AG09309 (cell line): ENCODE measurements at regions not wholly inside any gene's neighbourhood (a gene's known extent, or its start where the extent isn't known, plus 50 kb on each side); places are given as distances from the start of the nearest gene placed in this dataset.

Experiments
- DNase-seq: peaks from one replicate; pipeline ENCODE4 v3.0.0-alpha.2; 2010; ENCODE audit warnings: low read depth
- H3K4me3 ChIP-seq: 2 replicates; pipeline ENCODE4 v1.5.1; 2011; ENCODE audit warnings: mild to moderate bottlenecking, low read depth, low read length, moderate library complexity; ENCODE audit not compliant: control insufficient read depth
- TF ChIP-seq, protein P1 (sequence below): IDR thresholded peaks from 2 replicates; pipeline ENCODE4 v1.5.1; 2011; ENCODE audit warnings: mild to moderate bottlenecking, low read depth, low read length, inconsistent platforms; ENCODE audit not compliant: insufficient read depth, control insufficient read depth; ENCODE audit errors: missing control alignments

DNA sequence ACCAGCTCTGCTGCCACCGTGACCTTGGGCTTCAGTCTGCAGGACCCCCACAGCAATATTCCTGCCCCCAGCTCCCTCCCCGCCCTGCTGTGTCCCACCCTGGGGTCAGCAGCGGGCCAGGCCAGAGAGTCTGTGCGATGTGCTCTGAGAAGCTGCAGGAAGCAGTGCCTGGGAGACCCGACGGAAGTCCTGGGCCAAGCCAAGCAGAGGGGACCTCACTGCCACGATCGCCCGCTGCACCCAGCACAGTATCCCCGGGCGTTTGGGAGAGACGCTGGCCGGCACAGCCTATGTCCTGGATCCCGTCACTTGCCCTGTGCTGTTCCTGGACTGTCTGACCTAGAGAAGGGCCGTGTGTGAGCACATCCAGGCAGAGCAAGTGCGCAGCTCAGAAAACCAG, 106.6 kb upstream of the TTC34 start:
- TF ChIP-seq, protein P1, sequence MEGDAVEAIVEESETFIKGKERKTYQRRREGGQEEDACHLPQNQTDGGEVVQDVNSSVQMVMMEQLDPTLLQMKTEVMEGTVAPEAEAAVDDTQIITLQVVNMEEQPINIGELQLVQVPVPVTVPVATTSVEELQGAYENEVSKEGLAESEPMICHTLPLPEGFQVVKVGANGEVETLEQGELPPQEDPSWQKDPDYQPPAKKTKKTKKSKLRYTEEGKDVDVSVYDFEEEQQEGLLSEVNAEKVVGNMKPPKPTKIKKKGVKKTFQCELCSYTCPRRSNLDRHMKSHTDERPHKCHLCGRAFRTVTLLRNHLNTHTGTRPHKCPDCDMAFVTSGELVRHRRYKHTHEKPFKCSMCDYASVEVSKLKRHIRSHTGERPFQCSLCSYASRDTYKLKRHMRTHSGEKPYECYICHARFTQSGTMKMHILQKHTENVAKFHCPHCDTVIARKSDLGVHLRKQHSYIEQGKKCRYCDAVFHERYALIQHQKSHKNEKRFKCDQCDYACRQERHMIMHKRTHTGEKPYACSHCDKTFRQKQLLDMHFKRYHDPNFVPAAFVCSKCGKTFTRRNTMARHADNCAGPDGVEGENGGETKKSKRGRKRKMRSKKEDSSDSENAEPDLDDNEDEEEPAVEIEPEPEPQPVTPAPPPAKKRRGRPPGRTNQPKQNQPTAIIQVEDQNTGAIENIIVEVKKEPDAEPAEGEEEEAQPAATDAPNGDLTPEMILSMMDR, result no peak
- no peak for DNase-seq
- H3K4me3 ChIP-seq, result no peak overlapping the region

DNA sequence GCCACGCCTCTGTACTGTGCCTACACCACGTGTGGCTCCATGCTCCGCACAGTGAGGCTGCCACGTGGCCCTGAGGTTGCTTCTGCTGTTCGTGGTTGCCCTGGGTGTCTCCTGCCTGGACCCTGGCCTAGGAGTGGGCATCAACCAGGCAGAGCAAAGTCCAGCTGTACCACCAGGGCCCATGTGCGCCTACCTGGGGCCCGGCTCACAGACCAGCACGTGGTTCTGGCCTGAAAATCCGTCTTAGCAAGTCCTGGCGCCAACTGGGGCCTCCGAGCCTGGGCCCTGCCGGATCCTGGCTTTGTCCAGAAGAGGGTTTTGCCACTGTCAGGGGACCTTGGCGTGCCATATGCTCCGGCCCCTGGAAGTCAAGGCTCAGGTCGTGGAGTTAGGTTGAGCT, 107.1 kb upstream of the TTC34 start:
- DNase-seq, result no peak
- TF ChIP-seq, protein P1, result no peak
- no peak overlapping the region for H3K4me3 ChIP-seq

DNA sequence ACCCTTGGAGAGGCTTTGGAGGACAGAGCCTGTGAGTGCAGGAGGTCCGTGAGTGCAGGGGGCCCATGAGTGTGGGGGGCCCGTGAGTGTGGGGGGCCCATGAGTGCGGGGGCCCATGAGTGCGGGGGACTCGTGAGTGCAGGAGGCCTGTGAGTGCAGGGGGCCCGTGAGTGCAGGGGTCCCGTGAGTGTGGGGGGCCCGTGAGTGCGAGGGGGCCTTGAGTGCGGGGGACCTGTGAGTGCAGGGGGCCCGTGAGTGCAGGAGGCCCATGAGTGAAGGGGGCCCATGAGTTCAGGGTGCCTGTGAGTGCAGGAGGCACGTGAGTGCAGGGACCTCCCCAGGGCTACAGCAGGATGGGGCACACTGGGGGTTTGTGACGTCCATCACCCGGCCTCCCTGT, 108.3 kb upstream of the TTC34 start:
- no peak overlapping the region for H3K4me3 ChIP-seq
- DNase-seq, result no peak
- TF ChIP-seq, protein P1, result no peak

DNA sequence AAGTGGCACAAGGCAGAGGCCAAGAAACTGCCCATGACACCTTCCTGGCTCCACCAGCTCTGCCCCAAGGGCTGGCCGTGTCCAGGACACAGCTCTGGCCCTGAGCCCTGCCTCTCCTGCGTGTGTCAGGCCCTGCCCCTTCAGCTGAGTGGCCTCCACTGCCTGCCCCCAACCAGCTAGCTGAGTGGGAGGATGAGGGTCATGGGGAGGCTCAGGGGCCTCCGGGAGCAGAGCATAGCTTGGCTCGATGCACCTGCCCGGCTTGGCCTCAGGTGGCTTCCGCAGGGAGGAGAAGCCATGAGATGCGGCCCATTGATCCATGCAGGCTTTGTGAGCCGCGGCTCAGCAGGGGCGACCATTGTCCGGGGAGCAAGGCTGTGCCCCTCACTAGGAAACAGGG, 108.7 kb upstream of the TTC34 start:
- DNase-seq, result no peak
- H3K4me3 ChIP-seq, result no peak overlapping the region
- TF ChIP-seq, protein P1, result no peak

DNA sequence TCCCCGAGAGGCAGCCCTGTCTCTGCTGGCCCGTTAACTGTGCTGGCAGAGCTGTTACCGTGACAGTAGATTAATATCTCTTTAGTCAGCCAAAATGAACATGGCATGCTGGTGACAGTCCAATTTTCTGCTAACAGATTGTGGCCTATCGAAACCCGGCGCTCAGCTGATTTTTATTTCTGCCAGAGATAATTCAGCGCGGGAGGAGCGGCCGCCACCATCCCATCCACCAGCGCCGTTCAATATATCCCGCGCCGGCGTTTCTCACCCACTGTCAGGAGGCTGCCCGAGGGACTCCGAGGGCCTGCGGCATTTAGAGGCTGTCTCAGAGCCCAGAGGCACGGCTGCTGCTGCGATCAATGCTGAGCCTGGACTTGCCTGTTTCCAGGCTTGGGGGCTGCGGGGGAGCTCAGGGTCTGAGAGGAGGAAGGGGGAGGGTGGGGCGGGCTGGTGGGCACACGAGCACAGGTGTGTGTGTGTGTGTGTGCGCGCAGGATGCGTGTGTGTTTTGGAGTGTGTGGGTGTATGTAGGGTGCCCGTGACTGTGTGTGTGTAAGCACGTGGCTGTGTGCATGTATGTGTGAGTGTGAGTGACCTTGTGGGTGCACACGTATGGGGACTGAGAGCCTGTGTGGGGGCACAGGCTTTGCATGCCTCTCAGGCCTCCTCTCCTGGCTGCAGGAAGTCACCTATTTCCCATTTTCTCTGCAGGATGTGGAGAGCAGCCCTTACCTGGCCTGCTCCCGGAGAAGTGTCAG, 109.7 kb upstream of the ACTRT2 start:
- no peak overlapping the region for H3K4me3 ChIP-seq
- TF ChIP-seq, protein P1, result no peak
- no peak for DNase-seq

DNA sequence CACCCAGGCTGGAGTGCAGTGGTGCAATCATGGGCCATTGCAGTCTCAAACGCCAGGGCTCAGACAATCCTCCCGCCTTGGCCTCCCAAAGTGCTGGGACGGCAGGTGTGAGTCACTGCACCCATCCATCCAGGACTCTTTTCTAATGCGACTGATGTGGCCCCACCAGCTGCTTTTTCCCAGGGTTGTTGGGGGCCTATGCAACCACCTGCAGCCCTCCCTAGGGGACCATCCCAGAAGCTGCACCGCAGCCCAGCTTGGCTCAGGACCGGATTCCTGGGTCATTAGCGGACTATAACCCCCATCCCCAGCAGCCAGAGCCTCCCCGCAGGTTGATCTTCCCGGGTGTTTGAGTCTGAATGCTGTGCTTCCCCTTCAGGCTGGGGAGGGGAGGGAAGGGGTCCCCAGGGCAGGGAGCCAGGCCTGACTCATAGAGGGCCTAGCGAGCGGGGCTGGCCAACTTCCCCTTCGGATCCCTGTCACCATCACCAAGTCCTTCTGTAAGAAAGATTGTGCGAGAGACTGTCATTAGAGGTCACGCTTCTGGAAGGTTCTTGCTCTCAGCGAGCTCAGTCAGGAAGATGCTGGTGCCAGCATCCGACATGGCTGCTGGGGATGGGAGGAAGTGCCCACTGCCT, 108.7 kb upstream of the ACTRT2 start:
- TF ChIP-seq, protein P1, result no peak
- no peak for DNase-seq
- no peak overlapping the region for H3K4me3 ChIP-seq
